ENCODE measurements at regions not wholly inside any gene's neighbourhood (a gene's known extent, or its start where the extent isn't known, plus 50 kb on each side); places are given as distances from the start of the nearest gene placed in this dataset.

GRCh38 chr2:216275890-216276289 is 96.4 kb downstream of the MARCHF4 start:
- TF ChIP-seq CTCF (IDR thresholded peaks at IDR 0.05; ENCODE audit: borderline replicate concordance, control extremely low read depth, extremely low read depth, insufficient read depth, missing control alignments) = no peak
- DNase-seq (ENCODE audit: low spot score) = no peak
- in situ Hi-C loops (cut with MboI; ENCODE audit: low sequenced_read_pairs, unreplicated experiment) = no loop called here

- no peak for DNase-seq (ENCODE audit: low spot score)
- in situ Hi-C loops (cut with MboI; ENCODE audit: low sequenced_read_pairs, unreplicated experiment) = no loop called here
Observed at GRCh38 chr2:216274194-216274840, 98.0 kb downstream of the MARCHF4 start.

GRCh38 chr2:216261042-216261537 is 111.2 kb downstream of the MARCHF4 start:
- in situ Hi-C loops (cut with MboI; ENCODE audit: low sequenced_read_pairs, unreplicated experiment) = no loop called here
- TF ChIP-seq CTCF (IDR thresholded peaks at IDR 0.05; ENCODE audit: borderline replicate concordance, control extremely low read depth, extremely low read depth, insufficient read depth, missing control alignments) = no peak
- DNase-seq (ENCODE audit: low spot score) = no peak

More at GRCh38 chr2:216274194-216274840, 98.0 kb downstream of the MARCHF4 start:
- TF ChIP-seq CTCF (IDR thresholded peaks at IDR 0.05; ENCODE audit: borderline replicate concordance, control extremely low read depth, extremely low read depth, insufficient read depth, missing control alignments) = no peak

GRCh38 chr2:216260629-216261028 is 111.7 kb downstream of the MARCHF4 start:
- in situ Hi-C loops (cut with MboI; ENCODE audit: low sequenced_read_pairs, unreplicated experiment) = no loop called here
- DNase-seq (ENCODE audit: low spot score) = no peak
- TF ChIP-seq CTCF (IDR thresholded peaks at IDR 0.05; ENCODE audit: borderline replicate concordance, control extremely low read depth, extremely low read depth, insufficient read depth, missing control alignments) = no peak

- DNase-seq (ENCODE audit: low spot score) = no peak
- in situ Hi-C loops (cut with MboI; ENCODE audit: low sequenced_read_pairs, unreplicated experiment) = no loop called here
- no peak for TF ChIP-seq CTCF (IDR thresholded peaks at IDR 0.05; ENCODE audit: borderline replicate concordance, control extremely low read depth, extremely low read depth, insufficient read depth, missing control alignments)
Observed at GRCh38 chr2:216259081-216259480, 113.2 kb downstream of the MARCHF4 start.

GRCh38 chr2:216257089-216257488 is 115.2 kb downstream of the MARCHF4 start:
- no peak for TF ChIP-seq CTCF (IDR thresholded peaks at IDR 0.05; ENCODE audit: borderline replicate concordance, control extremely low read depth, extremely low read depth, insufficient read depth, missing control alignments)
- in situ Hi-C loops (cut with MboI; ENCODE audit: low sequenced_read_pairs, unreplicated experiment) = no loop called here
- no peak for DNase-seq (ENCODE audit: low spot score)
